LNCaP clone FGC (cell line): ENCODE measurements at regions not wholly inside any gene's neighbourhood (a gene's known extent, or its start where the extent isn't known, plus 50 kb on each side); places are given as distances from the start of the nearest gene placed in this dataset.
A peak's percentile ranks its signal among the peaks of the same experiment; 100 is the strongest.
"Not testable (repeated sequence)": the region's sequence is repeated elsewhere in the genome, so short reads cannot be mapped to it uniquely, and the experiment has no call there.

Source experiments
- DNase-seq: peaks from one replicate; pipeline ENCODE4 v3.0.0-alpha.2; 2011; ENCODE audit warnings: low read depth
- H3K4me3 ChIP-seq: 2 replicates; pipeline ENCODE4 v1.5.1; 2011; ENCODE audit warnings: mild to moderate bottlenecking, low read depth, low read length, control low read depth
- CTCF ChIP-seq: IDR thresholded peaks from 2 replicates; pipeline ENCODE4 v1.5.1; 2012; ENCODE audit warnings: mild to moderate bottlenecking; ENCODE audit not compliant: control insufficient read depth, insufficient read depth; ENCODE audit errors: extremely low read depth

- DNase-seq: no peak
- H3K4me3 ChIP-seq: no peak overlapping the region
- no peak for TF ChIP-seq CTCF
These were observed 461.9 kb upstream of the PAPPA start for GRCh38 chr9:115691693-115692092.

- not testable (repeated sequence) for H3K4me3 ChIP-seq, DNase-seq
These were observed 460.7 kb upstream of the PAPPA start for GRCh38 chr9:115692868-115693267.

GRCh38 chr9:115694014-115694413, 459.6 kb upstream of the PAPPA start:
- DNase-seq: no peak
- TF ChIP-seq CTCF: peak; percentile 67
- H3K4me3 ChIP-seq: no peak overlapping the region

- no peak for DNase-seq
- no peak overlapping the region for H3K4me3 ChIP-seq
- no peak for TF ChIP-seq CTCF
These were observed 458.6 kb upstream of the PAPPA start for GRCh38 chr9:115694991-115695390.

GRCh38 chr9:115712981-115713380, 440.6 kb upstream of the PAPPA start:
- H3K4me3 ChIP-seq: no peak overlapping the region
- no peak for TF ChIP-seq CTCF
- no peak for DNase-seq

- TF ChIP-seq CTCF: no peak
- DNase-seq: no peak
- H3K4me3 ChIP-seq: no peak overlapping the region
These were observed 437.9 kb upstream of the PAPPA start for GRCh38 chr9:115715666-115716065.

- TF ChIP-seq CTCF: no peak
- no peak for DNase-seq
- H3K4me3 ChIP-seq: no peak overlapping the region
These were observed 436.3 kb upstream of the PAPPA start for GRCh38 chr9:115717298-115717697.

GRCh38 chr9:115717711-115718173, 435.8 kb upstream of the PAPPA start:
- DNase-seq: no peak
- H3K4me3 ChIP-seq: no peak overlapping the region
- TF ChIP-seq CTCF: no peak
